GM23338 (cell line): ENCODE measurements at regions not wholly inside any gene's neighbourhood (a gene's known extent, or its start where the extent isn't known, plus 50 kb on each side); places are given as distances from the start of the nearest gene placed in this dataset.

Experiments
- ATAC-seq: fragments of 200-7000 bp; cut with Tn5 transposase; 3 replicates; pipeline ENCODE4 v1.9.1; 2020
- DNase-seq: peaks from one replicate; pipeline ENCODE4 v3.0.0-alpha.2; 2015; ENCODE audit warnings: low spot score
- H2AFZ ChIP-seq: fragments of 200-600 bp; sonication (generic); 2 replicates; pipeline ENCODE4 v1.8.0; 2016; ENCODE audit warnings: antibody characterized with exemption, mild to moderate bottlenecking, moderate library complexity
- H3F3A ChIP-seq: fragments of 200-600 bp; sonication (generic); replicated peaks from 2 replicates; pipeline ENCODE4 v1.8.0; 2017; ENCODE audit warnings: antibody characterized with exemption, mixed run types, low read depth
- H3K27ac ChIP-seq: fragments of 200-600 bp; sonication (generic); 2 replicates; pipeline ENCODE4 v1.6.1; 2016; ENCODE audit warnings: low read depth
- H3K27me3 ChIP-seq: fragments of 200-600 bp; sonication (generic); 2 replicates; pipeline ENCODE4 v1.8.0; 2016; ENCODE audit warnings: mild to moderate bottlenecking, mixed run types, moderate library complexity; ENCODE audit not compliant: insufficient read depth
- H3K36me3 ChIP-seq: fragments of 200-600 bp; sonication (generic); 2 replicates; pipeline ENCODE4 v1.8.0; 2016; ENCODE audit warnings: mild to moderate bottlenecking; ENCODE audit not compliant: insufficient read depth
- H3K4me1 ChIP-seq: fragments of 200-600 bp; sonication (generic); 2 replicates; pipeline ENCODE4 v1.8.0; 2016; ENCODE audit warnings: mild to moderate bottlenecking, moderate library complexity; ENCODE audit not compliant: insufficient read depth
- H3K4me2 ChIP-seq: fragments of 200-600 bp; sonication (generic); 2 replicates; pipeline ENCODE4 v1.7.1; 2017; ENCODE audit warnings: mixed run types
- H3K4me3 ChIP-seq: fragments of 200-600 bp; sonication (generic); 2 replicates; pipeline ENCODE4 v1.6.1; 2016; ENCODE audit warnings: mixed run types
- H3K79me2 ChIP-seq: fragments of 200-600 bp; sonication (generic); replicated peaks from 2 replicates; pipeline ENCODE4 v1.8.0; 2017; ENCODE audit warnings: mild to moderate bottlenecking; ENCODE audit not compliant: insufficient read depth
- H3K9me2 ChIP-seq: fragments of 200-600 bp; sonication (generic); 2 replicates; pipeline ENCODE4 v1.8.0; 2017; ENCODE audit not compliant: insufficient read depth
- H4K20me1 ChIP-seq: fragments of 200-600 bp; sonication (generic); replicated peaks from 2 replicates; pipeline ENCODE4 v1.8.0; 2017; ENCODE audit warnings: mild to moderate bottlenecking; ENCODE audit not compliant: insufficient read depth
- H3K27ac Mint-ChIP-seq: 2 replicates; pipeline ENCODE4 v1.8.0; 2020; ENCODE audit warnings: inconsistent platforms, mild to moderate bottlenecking, moderate library complexity, mixed read lengths
- H3K27me3 Mint-ChIP-seq: 3 replicates; pipeline ENCODE4 v1.8.0; 2022; ENCODE audit warnings: low read depth, mild to moderate bottlenecking, moderate library complexity, mixed read lengths, inconsistent platforms; ENCODE audit not compliant: insufficient read depth, poor library complexity
- H3K36me3 Mint-ChIP-seq: 3 replicates; pipeline ENCODE4 v1.8.0; 2021; ENCODE audit warnings: low read depth, mild to moderate bottlenecking, inconsistent platforms, moderate library complexity, mixed read lengths
- H3K4me1 Mint-ChIP-seq: 3 replicates; pipeline ENCODE4 v1.8.0; 2020; ENCODE audit warnings: mild to moderate bottlenecking, inconsistent platforms, mixed read lengths
- H3K4me3 Mint-ChIP-seq: 3 replicates; pipeline ENCODE4 v1.8.0; 2021; ENCODE audit warnings: moderate library complexity, mild to moderate bottlenecking, inconsistent platforms, mixed read lengths
- H3K9me3 Mint-ChIP-seq: 3 replicates; pipeline ENCODE4 v1.8.0; 2020; ENCODE audit warnings: moderate library complexity, mild to moderate bottlenecking, inconsistent platforms, mixed read lengths
- CREB1 ChIP-seq: fragments of 250-450 bp; sonication (Bioruptor Pico); IDR thresholded peaks from 2 replicates; pipeline ENCODE4 v1.5.0; 2020; ENCODE audit warnings: low read depth, mild to moderate bottlenecking, moderate library complexity
- EZH2 ChIP-seq: fragments of 200-600 bp; sonication (generic); IDR thresholded peaks from one replicate; pipeline ENCODE4 v1.8.0; 2017; ENCODE audit warnings: antibody characterized with exemption, mild to moderate bottlenecking, low read depth; ENCODE audit not compliant: unreplicated experiment
- EZH2phosphoT487 ChIP-seq: fragments of 200-600 bp; sonication (generic); IDR thresholded peaks from one replicate; pipeline ENCODE4 v1.8.1; 2018; ENCODE audit warnings: antibody characterized with exemption; ENCODE audit not compliant: unreplicated experiment
- NANOG ChIP-seq: IDR thresholded peaks from 2 replicates; pipeline ENCODE4 v1.6.1; 2016; ENCODE audit warnings: antibody characterized with exemption, borderline replicate concordance
- POLR2AphosphoS5 ChIP-seq: IDR thresholded peaks from 2 replicates; pipeline ENCODE4 v1.6.1; 2016; ENCODE audit warnings: antibody characterized with exemption, low read depth
- STAT1 ChIP-seq: IDR thresholded peaks from one replicate; pipeline ENCODE4 v1.6.1; 2016; ENCODE audit warnings: antibody characterized with exemption; ENCODE audit not compliant: unreplicated experiment
- ZNF114 ChIP-seq: fragments of 250-450 bp; sonication (Bioruptor Pico); IDR thresholded peaks from 2 replicates; pipeline ENCODE4 v1.5.0; 2020; ENCODE audit warnings: mild to moderate bottlenecking, moderate library complexity
- ZNF331 ChIP-seq: fragments of 250-450 bp; sonication (Bioruptor Pico); IDR thresholded peaks from 2 replicates; pipeline ENCODE4 v1.5.0; 2020; ENCODE audit warnings: low read depth, mild to moderate bottlenecking, moderate library complexity
- TF ChIP-seq, protein P1 (sequence below): fragments of 250-450 bp; sonication (Bioruptor Pico); IDR thresholded peaks from 2 replicates; pipeline ENCODE4 v1.5.0; 2020; ENCODE audit warnings: mild to moderate bottlenecking, moderate library complexity
- TF ChIP-seq, protein P2 (sequence below): IDR thresholded peaks from 2 replicates; pipeline ENCODE4 v1.6.1; 2016; ENCODE audit warnings: antibody characterized with exemption
- TF ChIP-seq, protein P3 (sequence below), 2 experiments: fragments of 200-600 bp in 1 of 2; sonication (generic) in 1 of 2; conservative IDR thresholded peaks; 2 replicates each; pipeline versions ENCODE4 v1.5.1 to v1.6.1; 2016 to 2017; ENCODE audit warnings: antibody characterized with exemption in 2 of 2, low read depth in 2 of 2, mild to moderate bottlenecking in 2 of 2, moderate library complexity in 1 of 2

DNA sequence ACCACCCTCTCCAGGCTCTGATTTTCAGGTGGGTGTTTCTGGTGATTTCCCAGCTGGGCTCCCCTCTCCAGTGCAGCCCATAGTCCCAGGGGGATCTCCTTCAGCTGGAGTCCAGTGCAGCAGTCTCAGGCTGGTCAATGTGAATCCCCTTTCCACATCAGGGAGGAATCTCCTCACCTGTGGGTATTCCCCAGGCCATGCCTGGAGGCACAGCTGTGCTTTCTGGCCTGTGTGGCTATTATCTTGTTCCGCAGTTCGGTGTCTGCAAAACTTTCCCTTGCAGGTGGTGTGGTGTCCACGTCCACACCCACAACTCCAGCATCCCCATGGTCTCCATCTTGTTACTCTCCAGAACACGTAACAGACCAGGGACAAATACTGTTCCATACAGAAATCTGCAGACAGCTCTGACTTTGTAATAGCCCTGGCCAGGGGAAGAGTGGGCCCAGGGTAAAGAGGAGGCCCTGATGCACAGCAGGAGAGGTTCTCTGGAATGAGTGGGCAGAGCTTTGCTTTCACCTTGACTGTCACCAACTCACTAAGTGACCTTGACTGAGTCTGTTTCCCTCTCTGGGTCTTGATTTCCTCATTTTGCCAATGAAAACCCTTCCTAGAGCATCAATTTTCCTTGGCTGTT, 183.2 kb downstream of the CSNK2A3 start:
- Histone ChIP-seq H3K4me1 (no peaks in the 10 kb centered on the region), H3K27ac (no peak overlapping the region), H3K36me3 (no peaks in the 10 kb centered on the region), H3K9me2 (peaks cover 12% of the 10 kb centered on the region; the same call in 1 of the 2 replicates), H3K27me3 (no peaks in the 10 kb centered on the region), H3K4me3 (no peak overlapping the region), H3K79me2 (no peaks in the 10 kb centered on the region), H3F3A (no peaks in the 10 kb centered on the region), H4K20me1 (no peaks in the 10 kb centered on the region), H3K4me2 (no peak overlapping the region), H2AFZ (no peak overlapping the region)
- Mint-ChIP-seq H3K27me3 (peaks cover 1% of the 10 kb centered on the region), H3K4me3 (no peak overlapping the region), H3K36me3 (no peaks in the 10 kb centered on the region), H3K9me3 (no peaks in the 10 kb centered on the region), H3K27ac (no peak overlapping the region), H3K4me1 (peaks cover 3% of the 10 kb centered on the region; the same call in 2 of the 3 replicates)
- DNase-seq (no peak), ATAC-seq (no peak)
- no peak for TF ChIP-seq STAT1
- TF ChIP-seq, protein P1, sequence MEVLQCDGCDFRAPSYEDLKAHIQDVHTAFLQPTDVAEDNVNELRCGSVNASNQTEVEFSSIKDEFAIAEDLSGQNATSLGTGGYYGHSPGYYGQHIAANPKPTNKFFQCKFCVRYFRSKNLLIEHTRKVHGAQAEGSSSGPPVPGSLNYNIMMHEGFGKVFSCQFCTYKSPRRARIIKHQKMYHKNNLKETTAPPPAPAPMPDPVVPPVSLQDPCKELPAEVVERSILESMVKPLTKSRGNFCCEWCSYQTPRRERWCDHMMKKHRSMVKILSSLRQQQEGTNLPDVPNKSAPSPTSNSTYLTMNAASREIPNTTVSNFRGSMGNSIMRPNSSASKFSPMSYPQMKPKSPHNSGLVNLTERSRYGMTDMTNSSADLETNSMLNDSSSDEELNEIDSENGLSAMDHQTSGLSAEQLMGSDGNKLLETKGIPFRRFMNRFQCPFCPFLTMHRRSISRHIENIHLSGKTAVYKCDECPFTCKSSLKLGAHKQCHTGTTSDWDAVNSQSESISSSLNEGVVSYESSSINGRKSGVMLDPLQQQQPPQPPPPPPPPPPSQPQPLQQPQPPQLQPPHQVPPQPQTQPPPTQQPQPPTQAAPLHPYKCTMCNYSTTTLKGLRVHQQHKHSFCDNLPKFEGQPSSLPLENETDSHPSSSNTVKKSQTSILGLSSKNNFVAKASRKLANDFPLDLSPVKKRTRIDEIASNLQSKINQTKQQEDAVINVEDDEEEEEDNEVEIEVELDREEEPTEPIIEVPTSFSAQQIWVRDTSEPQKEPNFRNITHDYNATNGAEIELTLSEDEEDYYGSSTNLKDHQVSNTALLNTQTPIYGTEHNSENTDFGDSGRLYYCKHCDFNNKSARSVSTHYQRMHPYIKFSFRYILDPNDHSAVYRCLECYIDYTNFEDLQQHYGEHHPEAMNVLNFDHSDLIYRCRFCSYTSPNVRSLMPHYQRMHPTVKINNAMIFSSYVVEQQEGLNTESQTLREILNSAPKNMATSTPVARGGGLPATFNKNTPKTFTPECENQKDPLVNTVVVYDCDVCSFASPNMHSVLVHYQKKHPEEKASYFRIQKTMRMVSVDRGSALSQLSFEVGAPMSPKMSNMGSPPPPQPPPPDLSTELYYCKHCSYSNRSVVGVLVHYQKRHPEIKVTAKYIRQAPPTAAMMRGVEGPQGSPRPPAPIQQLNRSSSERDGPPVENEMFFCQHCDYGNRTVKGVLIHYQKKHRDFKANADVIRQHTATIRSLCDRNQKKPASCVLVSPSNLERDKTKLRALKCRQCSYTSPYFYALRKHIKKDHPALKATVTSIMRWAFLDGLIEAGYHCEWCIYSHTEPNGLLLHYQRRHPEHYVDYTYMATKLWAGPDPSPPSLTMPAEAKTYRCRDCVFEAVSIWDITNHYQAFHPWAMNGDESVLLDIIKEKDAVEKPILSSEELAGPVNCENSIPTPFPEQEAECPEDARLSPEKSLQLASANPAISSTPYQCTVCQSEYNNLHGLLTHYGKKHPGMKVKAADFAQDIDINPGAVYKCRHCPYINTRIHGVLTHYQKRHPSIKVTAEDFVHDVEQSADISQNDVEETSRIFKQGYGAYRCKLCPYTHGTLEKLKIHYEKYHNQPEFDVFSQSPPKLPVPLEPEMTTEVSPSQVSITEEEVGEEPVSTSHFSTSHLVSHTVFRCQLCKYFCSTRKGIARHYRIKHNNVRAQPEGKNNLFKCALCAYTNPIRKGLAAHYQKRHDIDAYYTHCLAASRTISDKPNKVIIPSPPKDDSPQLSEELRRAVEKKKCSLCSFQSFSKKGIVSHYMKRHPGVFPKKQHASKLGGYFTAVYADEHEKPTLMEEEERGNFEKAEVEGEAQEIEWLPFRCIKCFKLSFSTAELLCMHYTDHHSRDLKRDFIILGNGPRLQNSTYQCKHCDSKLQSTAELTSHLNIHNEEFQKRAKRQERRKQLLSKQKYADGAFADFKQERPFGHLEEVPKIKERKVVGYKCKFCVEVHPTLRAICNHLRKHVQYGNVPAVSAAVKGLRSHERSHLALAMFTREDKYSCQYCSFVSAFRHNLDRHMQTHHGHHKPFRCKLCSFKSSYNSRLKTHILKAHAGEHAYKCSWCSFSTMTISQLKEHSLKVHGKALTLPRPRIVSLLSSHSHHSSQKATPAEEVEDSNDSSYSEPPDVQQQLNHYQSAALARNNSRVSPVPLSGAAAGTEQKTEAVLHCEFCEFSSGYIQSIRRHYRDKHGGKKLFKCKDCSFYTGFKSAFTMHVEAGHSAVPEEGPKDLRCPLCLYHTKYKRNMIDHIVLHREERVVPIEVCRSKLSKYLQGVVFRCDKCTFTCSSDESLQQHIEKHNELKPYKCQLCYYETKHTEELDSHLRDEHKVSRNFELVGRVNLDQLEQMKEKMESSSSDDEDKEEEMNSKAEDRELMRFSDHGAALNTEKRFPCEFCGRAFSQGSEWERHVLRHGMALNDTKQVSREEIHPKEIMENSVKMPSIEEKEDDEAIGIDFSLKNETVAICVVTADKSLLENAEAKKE = no peak
- no peak for TF ChIP-seq POLR2AphosphoS5

DNA sequence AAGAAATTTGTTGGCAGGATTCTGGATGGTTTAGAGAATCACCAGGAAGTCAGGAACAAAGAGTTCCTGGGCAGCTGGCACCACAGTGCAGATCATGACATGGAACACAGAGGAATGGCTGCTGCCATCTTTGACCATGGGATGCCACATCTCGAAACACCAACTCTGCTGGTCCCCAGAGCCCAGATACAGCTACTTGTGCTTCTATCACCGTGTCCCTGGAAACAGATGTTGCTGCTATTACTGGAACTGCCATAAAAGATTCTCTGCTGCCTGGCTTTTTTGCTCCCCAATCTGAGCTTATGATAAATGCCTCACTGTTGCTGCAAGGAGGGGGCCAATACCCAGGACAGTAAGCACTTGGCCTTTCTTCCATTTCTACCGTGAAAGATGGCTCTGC, 185.2 kb downstream of the CSNK2A3 start:
- Histone ChIP-seq H4K20me1 (no peaks in the 10 kb centered on the region), H3K4me2 (no peak overlapping the region), H3K4me1 (no peaks in the 10 kb centered on the region), H3K27me3 (no peaks in the 10 kb centered on the region), H3K9me2 (peaks cover 12% of the 10 kb centered on the region; the same call in 1 of the 2 replicates), H3K79me2 (no peaks in the 10 kb centered on the region), H3K27ac (no peak overlapping the region), H3K4me3 (no peak overlapping the region), H2AFZ (no peak overlapping the region), H3K36me3 (no peaks in the 10 kb centered on the region), H3F3A (no peaks in the 10 kb centered on the region)
- no peak overlapping the region for H3K4me3 Mint-ChIP-seq
- H3K27me3 Mint-ChIP-seq = peaks cover 1% of the 10 kb centered on the region
- no peak for DNase-seq
- no peaks in the 10 kb centered on the region for H3K9me3 Mint-ChIP-seq
- no peak for ATAC-seq
- no peaks in the 10 kb centered on the region for H3K4me1 Mint-ChIP-seq
- no peak overlapping the region for H3K27ac Mint-ChIP-seq
- H3K36me3 Mint-ChIP-seq = no peaks in the 10 kb centered on the region
- TF ChIP-seq ZNF114 (no peak), CREB1 (CRISPR knock-in tag) (no peak), EZH2phosphoT487 (no peak), STAT1 (no peak), ZNF331 (CRISPR knock-in tag) (no peak), EZH2 (no peak), POLR2AphosphoS5 (no peak), NANOG (no peak)
- TF ChIP-seq, protein P2, sequence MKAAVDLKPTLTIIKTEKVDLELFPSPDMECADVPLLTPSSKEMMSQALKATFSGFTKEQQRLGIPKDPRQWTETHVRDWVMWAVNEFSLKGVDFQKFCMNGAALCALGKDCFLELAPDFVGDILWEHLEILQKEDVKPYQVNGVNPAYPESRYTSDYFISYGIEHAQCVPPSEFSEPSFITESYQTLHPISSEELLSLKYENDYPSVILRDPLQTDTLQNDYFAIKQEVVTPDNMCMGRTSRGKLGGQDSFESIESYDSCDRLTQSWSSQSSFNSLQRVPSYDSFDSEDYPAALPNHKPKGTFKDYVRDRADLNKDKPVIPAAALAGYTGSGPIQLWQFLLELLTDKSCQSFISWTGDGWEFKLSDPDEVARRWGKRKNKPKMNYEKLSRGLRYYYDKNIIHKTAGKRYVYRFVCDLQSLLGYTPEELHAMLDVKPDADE = no peak
- TF ChIP-seq, protein P3, sequence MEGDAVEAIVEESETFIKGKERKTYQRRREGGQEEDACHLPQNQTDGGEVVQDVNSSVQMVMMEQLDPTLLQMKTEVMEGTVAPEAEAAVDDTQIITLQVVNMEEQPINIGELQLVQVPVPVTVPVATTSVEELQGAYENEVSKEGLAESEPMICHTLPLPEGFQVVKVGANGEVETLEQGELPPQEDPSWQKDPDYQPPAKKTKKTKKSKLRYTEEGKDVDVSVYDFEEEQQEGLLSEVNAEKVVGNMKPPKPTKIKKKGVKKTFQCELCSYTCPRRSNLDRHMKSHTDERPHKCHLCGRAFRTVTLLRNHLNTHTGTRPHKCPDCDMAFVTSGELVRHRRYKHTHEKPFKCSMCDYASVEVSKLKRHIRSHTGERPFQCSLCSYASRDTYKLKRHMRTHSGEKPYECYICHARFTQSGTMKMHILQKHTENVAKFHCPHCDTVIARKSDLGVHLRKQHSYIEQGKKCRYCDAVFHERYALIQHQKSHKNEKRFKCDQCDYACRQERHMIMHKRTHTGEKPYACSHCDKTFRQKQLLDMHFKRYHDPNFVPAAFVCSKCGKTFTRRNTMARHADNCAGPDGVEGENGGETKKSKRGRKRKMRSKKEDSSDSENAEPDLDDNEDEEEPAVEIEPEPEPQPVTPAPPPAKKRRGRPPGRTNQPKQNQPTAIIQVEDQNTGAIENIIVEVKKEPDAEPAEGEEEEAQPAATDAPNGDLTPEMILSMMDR (conservative IDR thresholded peaks at IDR 0.05; ENCODE audit: low read depth in 2 of 2) = no peak
